Osteoblast (primary cell): ENCODE measurements at regions not wholly inside any gene's neighbourhood (a gene's known extent, or its start where the extent isn't known, plus 50 kb on each side); places are given as distances from the start of the nearest gene placed in this dataset.

Experiments used
- DNase-seq: peaks from one replicate; pipeline ENCODE4 v3.0.0; 2011; ENCODE audit warnings: low spot score, mixed read lengths; ENCODE audit not compliant: insufficient read length; ENCODE audit errors: missing footprints
- H2AFZ ChIP-seq: 2 replicates; pipeline ENCODE4 v1.6.0; 2011; ENCODE audit warnings: mild to moderate bottlenecking, low read length
- H3K27ac ChIP-seq: 2 replicates; pipeline ENCODE4 v1.5.1; 2011; ENCODE audit warnings: mild to moderate bottlenecking, low read depth, low read length, moderate library complexity
- H3K27me3 ChIP-seq: 2 replicates; pipeline ENCODE4 v1.6.0; 2012; ENCODE audit warnings: mild to moderate bottlenecking, control low read depth, inconsistent platforms, low read length, moderate library complexity; ENCODE audit not compliant: insufficient read depth
- H3K36me3 ChIP-seq: 2 replicates; pipeline ENCODE4 v1.5.1; 2011; ENCODE audit warnings: mild to moderate bottlenecking, low read length, control low read depth, moderate library complexity; ENCODE audit not compliant: insufficient read depth
- H3K4me1 ChIP-seq: 2 replicates; pipeline ENCODE4 v1.5.1; 2011; ENCODE audit warnings: mild to moderate bottlenecking, low read length, control low read depth, moderate library complexity; ENCODE audit not compliant: insufficient read depth
- H3K4me2 ChIP-seq: 2 replicates; pipeline ENCODE4 v1.6.0; 2011; ENCODE audit warnings: mild to moderate bottlenecking, low read length; ENCODE audit not compliant: insufficient read depth
- H3K4me3 ChIP-seq: fragments of 200-600 bp; sonication (generic); 3 replicates; pipeline ENCODE4 v1.5.1; 2012; ENCODE audit warnings: mild to moderate bottlenecking, low read length, inconsistent platforms; ENCODE audit not compliant: insufficient read depth
- H3K79me2 ChIP-seq: 2 replicates; pipeline ENCODE4 v1.6.0; 2012; ENCODE audit warnings: mild to moderate bottlenecking, low read length, control low read depth, inconsistent platforms; ENCODE audit not compliant: insufficient read depth
- H3K9me3 ChIP-seq: 2 replicates; pipeline ENCODE4 v1.5.1; 2011; ENCODE audit warnings: low read depth, low read length, control low read depth
- H4K20me1 ChIP-seq: 2 replicates; pipeline ENCODE4 v1.6.0; 2012; ENCODE audit warnings: mild to moderate bottlenecking, low read length, control low read depth; ENCODE audit not compliant: insufficient read depth
- CTCF ChIP-seq: IDR thresholded peaks from 2 replicates; pipeline ENCODE4 v1.5.1; 2011; ENCODE audit warnings: mild to moderate bottlenecking, low read depth, low read length, moderate library complexity; ENCODE audit errors: extremely low read depth

GRCh38 chr1:37290718-37291117 is 183.7 kb upstream of the ZC3H12A start:
- Histone ChIP-seq H3K36me3 (no peaks in the 10 kb centered on the region), H3K27ac (no peak overlapping the region), H3K4me2 (no peak overlapping the region), H3K4me1 (no peaks in the 10 kb centered on the region), H2AFZ (no peak overlapping the region), H3K79me2 (no peaks in the 10 kb centered on the region), H3K9me3 (no peaks in the 10 kb centered on the region), H4K20me1 (no peaks in the 10 kb centered on the region), H3K4me3 (no peak overlapping the region), H3K27me3 (no peaks in the 10 kb centered on the region)
- no peak for DNase-seq
- TF ChIP-seq CTCF = no peak

GRCh38 chr1:37292789-37293188 is 181.6 kb upstream of the ZC3H12A start:
- no peak for TF ChIP-seq CTCF
- no peak overlapping the region for H3K4me3 ChIP-seq
- H2AFZ ChIP-seq = no peak overlapping the region
- DNase-seq = no peak
- H3K9me3 ChIP-seq = no peaks in the 10 kb centered on the region
- no peaks in the 10 kb centered on the region for H3K27me3 ChIP-seq
- H3K36me3 ChIP-seq = no peaks in the 10 kb centered on the region
- no peaks in the 10 kb centered on the region for H3K79me2 ChIP-seq
- no peak overlapping the region for H3K4me2 ChIP-seq
- H4K20me1 ChIP-seq = no peaks in the 10 kb centered on the region
- no peak overlapping the region for H3K27ac ChIP-seq
- no peaks in the 10 kb centered on the region for H3K4me1 ChIP-seq

- H3K36me3 ChIP-seq = no peaks in the 10 kb centered on the region
- H3K4me3 ChIP-seq = no peak overlapping the region
- no peak overlapping the region for H2AFZ ChIP-seq
- no peak overlapping the region for H3K4me2 ChIP-seq
- H3K27me3 ChIP-seq = no peaks in the 10 kb centered on the region
- no peak for DNase-seq
- H3K79me2 ChIP-seq = no peaks in the 10 kb centered on the region
- no peaks in the 10 kb centered on the region for H3K9me3 ChIP-seq
- TF ChIP-seq CTCF = no peak
- H3K27ac ChIP-seq = no peak overlapping the region
- H3K4me1 ChIP-seq = no peaks in the 10 kb centered on the region
- no peaks in the 10 kb centered on the region for H4K20me1 ChIP-seq
These were observed 180.3 kb upstream of the ZC3H12A start for GRCh38 chr1:37294096-37294495.

GRCh38 chr1:37294529-37294928 is 179.9 kb upstream of the ZC3H12A start:
- no peaks in the 10 kb centered on the region for H3K27me3 ChIP-seq
- H3K4me3 ChIP-seq = no peak overlapping the region
- TF ChIP-seq CTCF = no peak
- no peak for DNase-seq
- no peaks in the 10 kb centered on the region for H3K36me3 ChIP-seq
- H3K9me3 ChIP-seq = no peaks in the 10 kb centered on the region
- no peak overlapping the region for H3K4me2 ChIP-seq
- H3K27ac ChIP-seq = no peak overlapping the region
- no peaks in the 10 kb centered on the region for H3K4me1 ChIP-seq
- no peaks in the 10 kb centered on the region for H4K20me1 ChIP-seq
- no peak overlapping the region for H2AFZ ChIP-seq
- H3K79me2 ChIP-seq = no peaks in the 10 kb centered on the region
